PC-9 (cell line): ENCODE measurements at regions not wholly inside any gene's neighbourhood (a gene's known extent, or its start where the extent isn't known, plus 50 kb on each side); places are given as distances from the start of the nearest gene placed in this dataset.

Source experiments
- BruUV-seq: library from RNA; stranded (reverse); fragments of 400-500 nt; replicated peaks from 2 replicates; lab custom pipeline; 2021; lab: Mats Ljungman, UMichigan
- CTCF ChIA-PET: fragments of 300-600 bp; sonication (Branson Sonifier 250); formaldehyde crosslinking; loops from one replicate; lab custom pipeline; 2022; ENCODE audit warnings: antibody characterized with exemption; lab: Charles Lee
- POLR2A ChIA-PET: fragments of 300-600 bp; sonication (Branson Sonifier 250); formaldehyde crosslinking; loops from one replicate; lab custom pipeline; 2022; ENCODE audit warnings: antibody characterized with exemption; ENCODE audit not compliant: unreplicated experiment; lab: Charles Lee
- DNase-seq, 2 experiments: peaks; one replicate each; pipeline versions ENCODE4 v3.0.0 to v3.0.0-alpha.2; 2015 to 2022; ENCODE audit warnings: mixed read lengths in 1 of 2
- H2AFZ ChIP-seq: fragments of 200-600 bp; sonication (generic); 2 replicates; pipeline ENCODE4 v1.8.1; 2017; ENCODE audit warnings: antibody characterized with exemption
- H3F3A ChIP-seq: fragments of 200-600 bp; sonication (generic); 2 replicates; pipeline ENCODE4 v1.8.1; 2017; ENCODE audit warnings: antibody characterized with exemption, mild to moderate bottlenecking, low read depth; ENCODE audit not compliant: insufficient read depth
- H3K27ac ChIP-seq: fragments of 200-600 bp; sonication (generic); 2 replicates; pipeline ENCODE4 v1.6.1; 2016; ENCODE audit warnings: mixed run types
- H3K27me3 ChIP-seq: fragments of 200-600 bp; sonication (generic); 2 replicates; pipeline ENCODE4 v1.6.1; 2016; ENCODE audit warnings: low read depth, mixed run types; ENCODE audit not compliant: insufficient read depth
- H3K36me3 ChIP-seq: fragments of 200-600 bp; sonication (generic); 2 replicates; pipeline ENCODE4 v1.6.1; 2016; ENCODE audit warnings: low read depth, mixed run types
- H3K4me1 ChIP-seq: fragments of 200-600 bp; sonication (generic); replicated peaks from 2 replicates; pipeline ENCODE4 v1.6.1; 2016; ENCODE audit warnings: mixed run types; ENCODE audit not compliant: insufficient read depth
- H3K4me2 ChIP-seq: fragments of 200-600 bp; sonication (generic); 2 replicates; pipeline ENCODE4 v1.6.1; 2017; ENCODE audit warnings: mixed run types
- H3K4me3 ChIP-seq: fragments of 200-600 bp; sonication (generic); 2 replicates; pipeline ENCODE4 v1.6.1; 2016; ENCODE audit warnings: mixed run types
- H3K79me2 ChIP-seq: fragments of 200-600 bp; sonication (generic); 2 replicates; pipeline ENCODE4 v1.6.1; 2017; ENCODE audit warnings: low read depth, mixed run types
- H3K9me2 ChIP-seq: fragments of 200-600 bp; sonication (generic); 2 replicates; pipeline ENCODE4 v1.8.1; 2017; ENCODE audit warnings: mild to moderate bottlenecking; ENCODE audit not compliant: insufficient read depth
- H3K9me3 ChIP-seq: fragments of 200-600 bp; sonication (generic); 2 replicates; pipeline ENCODE4 v1.8.1; 2016; ENCODE audit warnings: low read depth; ENCODE audit not compliant: insufficient read depth
- H4K20me1 ChIP-seq: fragments of 200-600 bp; sonication (generic); 2 replicates; pipeline ENCODE4 v1.8.1; 2017; ENCODE audit not compliant: insufficient read depth
- CTCF ChIP-seq: fragments of 200-600 bp; sonication (generic); conservative IDR thresholded peaks from 2 replicates; pipeline ENCODE4 v1.6.1; 2017; ENCODE audit warnings: mixed run types, antibody characterized with exemption, mild to moderate bottlenecking, moderate library complexity
- EZH2 ChIP-seq: fragments of 200-600 bp; sonication (generic); IDR thresholded peaks from 2 replicates; pipeline ENCODE4 v1.8.0; 2017; ENCODE audit warnings: antibody characterized with exemption, low read depth
- intact Hi-C: fragments of 100-400 bp; cut with micrococcal nuclease; formaldehyde crosslinking; loops from one replicate; pipeline ENCODE4 v1.10.0; 2022; ENCODE audit not compliant: unreplicated experiment

DNA sequence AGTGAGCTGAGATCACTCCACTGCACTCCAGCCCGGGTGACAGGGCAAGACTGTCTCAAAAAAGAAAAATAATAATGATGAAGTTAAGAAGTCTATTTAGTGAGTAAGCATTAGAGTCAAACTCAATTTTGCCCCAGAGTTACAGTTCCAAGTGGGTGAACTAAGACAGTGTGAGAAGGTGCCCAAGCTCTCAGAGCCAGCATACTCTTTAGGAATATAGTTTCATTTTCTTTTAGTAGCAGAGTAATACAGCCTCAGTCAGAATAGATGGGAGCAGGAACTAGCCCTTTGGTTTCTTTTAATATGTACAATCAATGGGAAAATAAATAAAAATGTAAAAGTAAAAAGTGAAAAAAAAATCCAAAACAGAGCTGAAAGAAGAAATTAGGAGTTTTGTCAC, 87.0 kb upstream of the ADGRF1 start:
- no peaks in the 10 kb centered on the region for H4K20me1 ChIP-seq
- no peaks in the 10 kb centered on the region for H3K27me3 ChIP-seq
- no peaks in the 10 kb centered on the region for H3K9me3 ChIP-seq
- TF ChIP-seq EZH2: no peak
- TF ChIP-seq CTCF: no peak
- ChIA-PET CTCF (no interaction called here), POLR2A (no interaction called here)
- H3K4me1 ChIP-seq: peaks cover 74% of the 10 kb centered on the region
- BruUV-seq: no TSS peak
- H3K4me2 ChIP-seq: no peak overlapping the region
- peaks cover 7% of the 10 kb centered on the region for H3F3A ChIP-seq
- H2AFZ ChIP-seq: no peak overlapping the region
- H3K27ac ChIP-seq: no peak overlapping the region
- intact Hi-C loops: no loop called here
- H3K36me3 ChIP-seq: no peaks in the 10 kb centered on the region
- no peaks in the 10 kb centered on the region for H3K9me2 ChIP-seq
- H3K79me2 ChIP-seq: 0 out of 2 replicates have a peak, but pooled peaks cover 8% of the 10 kb centered on the region
- no peak overlapping the region for H3K4me3 ChIP-seq
- no peak for DNase-seq

DNA sequence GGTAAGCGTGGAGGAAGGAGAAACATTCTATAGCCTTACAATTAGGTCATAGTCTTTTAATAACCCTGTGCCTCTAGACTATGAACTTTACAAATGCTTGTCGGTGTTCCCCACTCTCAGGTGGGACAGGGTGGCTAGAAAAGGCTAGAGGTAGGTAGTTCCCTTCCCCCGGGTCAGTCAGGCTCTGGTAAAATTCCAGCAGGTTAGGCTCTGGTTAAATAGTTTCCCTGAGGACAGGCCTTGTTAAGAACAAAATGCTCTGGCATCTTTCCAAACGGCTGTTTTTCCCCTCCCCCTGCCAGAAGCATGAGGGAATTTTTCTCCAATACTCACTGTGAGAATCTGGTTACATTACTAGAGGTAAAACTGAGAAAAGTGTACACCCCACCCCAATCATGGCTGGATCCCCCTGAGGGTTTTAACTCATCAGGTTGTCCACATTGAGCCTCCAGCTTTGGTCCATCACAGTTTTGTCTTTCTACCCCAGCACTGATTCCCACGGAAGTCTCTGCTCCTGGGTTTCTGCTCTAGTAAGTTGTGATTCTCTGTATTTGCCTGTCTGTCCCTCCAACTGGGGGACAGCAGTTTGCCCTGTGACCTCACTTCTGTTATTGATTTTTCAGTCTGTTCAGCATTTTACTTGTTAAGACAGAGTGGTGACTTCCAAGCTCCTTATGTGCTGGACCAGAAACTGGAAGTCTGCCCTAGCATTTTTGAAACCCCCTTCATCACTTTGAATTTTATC, 84.7 kb upstream of the ADGRF1 start:
- H3F3A ChIP-seq: no peaks in the 10 kb centered on the region; the same call in 1 of the 2 replicates
- H3K4me3 ChIP-seq: no peak overlapping the region
- ChIA-PET CTCF (no interaction called here), POLR2A (interaction anchor here (0.5 to 0.6 kb wide), 2 partner anchors 62 to 97 kb away, joined by 4 to 5 read pairs; no protein-coding TSS in a partner anchor)
- H3K9me3 ChIP-seq: no peaks in the 10 kb centered on the region; the same call in 1 of the 2 replicates
- peak overlapping the region; percentile 75 for H2AFZ ChIP-seq
- H3K4me2 ChIP-seq: peak overlapping the region; percentile 48
- H3K36me3 ChIP-seq: no peaks in the 10 kb centered on the region
- no peaks in the 10 kb centered on the region for H4K20me1 ChIP-seq
- intact Hi-C loops: no loop called here
- DNase-seq: peak; percentile 51 to 72
- peaks cover 51% of the 10 kb centered on the region for H3K4me1 ChIP-seq
- BruUV-seq: no TSS peak
- H3K9me2 ChIP-seq: no peaks in the 10 kb centered on the region
- no peaks in the 10 kb centered on the region for H3K79me2 ChIP-seq
- peak overlapping the region; percentile 74 for H3K27ac ChIP-seq
- H3K27me3 ChIP-seq: no peaks in the 10 kb centered on the region
- TF ChIP-seq CTCF (no peak), EZH2 (no peak)

- no TSS peak for BruUV-seq
- Histone ChIP-seq H3K9me2 (no peaks in the 10 kb centered on the region), H3K27me3 (no peaks in the 10 kb centered on the region), H3K4me1 (peaks cover 53% of the 10 kb centered on the region), H2AFZ (no peak overlapping the region), H3K4me2 (no peak overlapping the region), H3K79me2 (no peaks in the 10 kb centered on the region), H3F3A (peaks cover 22% of the 10 kb centered on the region), H3K36me3 (no peaks in the 10 kb centered on the region), H3K4me3 (no peak overlapping the region), H4K20me1 (no peaks in the 10 kb centered on the region), H3K27ac (peak overlapping the region; percentile 96), H3K9me3 (no peaks in the 10 kb centered on the region; the same call in 1 of the 2 replicates)
- TF ChIP-seq EZH2 (no peak), CTCF (no peak)
- ChIA-PET POLR2A (interaction anchor here (0.6 kb wide), 1 partner anchor 12 kb away, joined by 4 read pairs; no protein-coding TSS in a partner anchor), CTCF (interaction anchor here (0.6 kb wide), 1 partner anchor 191 kb away, joined by 8 read pairs; no protein-coding TSS in a partner anchor)
- intact Hi-C loops: no loop called here
- DNase-seq: no peak
Measured at GRCh38 chr6:47118611-47119010, 76.5 kb upstream of the ADGRF1 start.
